ENCODE measurements at regions not wholly inside any gene's neighbourhood (a gene's known extent, or its start where the extent isn't known, plus 50 kb on each side); places are given as distances from the start of the nearest gene placed in this dataset.
"Not testable (repeated sequence)": the region's sequence is repeated elsewhere in the genome, so short reads cannot be mapped to it uniquely, and the experiment has no call there.

DNA sequence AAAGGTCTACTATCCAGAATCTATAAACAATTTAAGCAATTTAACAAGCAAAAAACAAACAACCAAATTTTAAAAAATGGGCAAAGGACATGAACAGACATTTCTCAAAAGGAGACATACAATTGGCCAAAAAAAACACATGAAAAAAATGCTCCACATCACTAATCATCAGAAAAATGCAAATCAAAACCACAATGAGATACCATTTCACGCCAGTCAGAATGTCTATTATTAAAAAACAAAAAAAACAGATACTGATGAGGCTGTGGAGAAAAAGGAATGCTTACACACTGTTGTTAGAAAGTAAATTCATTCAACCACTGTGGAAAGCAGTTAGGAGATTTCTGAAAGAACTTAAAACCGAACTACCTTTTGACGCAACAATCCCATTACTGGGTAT, 66.4 kb upstream of the SESTD1 start:
- peak; percentile 64 for DNase-seq

DNA sequence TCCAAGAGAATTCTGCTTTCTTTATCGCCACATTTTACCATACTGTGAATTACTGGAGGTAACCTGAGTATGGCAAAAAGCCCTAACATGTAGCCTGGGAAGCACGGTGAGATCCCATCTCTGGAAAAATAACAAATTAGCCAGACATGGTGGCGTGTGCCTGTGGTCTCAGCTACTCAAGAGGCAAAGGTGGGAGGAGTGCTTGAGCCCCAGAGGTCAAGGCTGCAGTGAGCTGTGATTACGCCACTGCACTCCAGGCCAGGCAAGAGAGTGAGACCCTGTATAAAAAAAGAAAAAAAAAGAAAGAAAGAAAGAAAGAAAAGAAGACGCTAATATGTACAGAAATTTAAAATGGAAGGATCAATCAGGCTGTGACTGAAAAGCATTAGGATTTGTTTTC, 57.7 kb upstream of the SESTD1 start:
- no peak for DNase-seq

DNA sequence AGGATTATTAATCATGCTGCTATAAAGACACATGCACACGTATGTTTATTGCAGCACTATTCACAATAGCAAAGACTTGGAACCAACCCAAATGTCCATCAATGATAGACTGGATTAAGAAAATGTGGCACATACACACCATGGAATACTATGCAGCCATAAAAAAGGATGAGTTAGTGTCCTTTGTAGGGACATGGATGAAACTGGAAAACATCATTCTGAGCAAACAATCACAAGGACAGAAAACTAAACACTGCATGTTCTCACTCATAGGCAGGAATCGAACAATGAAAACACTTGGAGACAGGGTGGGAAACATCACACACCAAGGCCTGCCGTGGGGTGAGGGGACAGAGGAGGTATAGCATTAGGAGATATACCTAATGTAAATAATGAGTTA, 56.4 kb upstream of the SESTD1 start:
- not testable (repeated sequence) for DNase-seq

DNA sequence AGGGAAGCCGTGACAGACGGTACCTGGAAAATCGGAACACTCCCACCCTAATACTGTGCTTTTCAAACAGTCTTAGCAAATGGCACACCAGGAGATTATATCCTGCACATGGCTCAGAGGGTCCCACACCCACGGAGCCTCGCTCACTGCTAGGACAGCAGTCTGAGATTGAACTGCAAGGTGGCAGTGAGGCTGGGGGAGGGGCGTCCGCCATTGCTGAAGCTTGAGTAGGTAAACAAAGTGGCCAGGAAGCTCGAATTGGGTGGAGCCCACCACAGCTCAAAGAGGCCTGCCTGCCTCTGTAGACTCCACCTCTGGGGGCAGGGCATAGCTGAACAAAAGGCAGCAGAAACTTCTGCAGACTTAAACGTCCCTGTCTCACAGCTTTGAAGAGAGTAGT, 50.1 kb upstream of the SESTD1 start:
- not testable (repeated sequence) for DNase-seq

All from fibroblast of skin of scalp (primary cell).